Neural cell (in vitro differentiated cells): ENCODE measurements at regions not wholly inside any gene's neighbourhood (a gene's known extent, or its start where the extent isn't known, plus 50 kb on each side); places are given as distances from the start of the nearest gene placed in this dataset.

Source experiments
- H2AFZ ChIP-seq: fragments of 200-600, 300-800 bp; sonication (generic), shearing (Covaris generic); 2 replicates; pipeline ENCODE4 v1.6.0; 2014; ENCODE audit warnings: low read depth, mild to moderate bottlenecking, antibody characterized with exemption, low read length, moderate library complexity
- H3F3A ChIP-seq: fragments of 200-600 bp; shearing (Covaris generic); 2 replicates; pipeline ENCODE4 v1.6.1; 2016; ENCODE audit warnings: mild to moderate bottlenecking, moderate library complexity, mixed read lengths, antibody characterized with exemption, low read length; ENCODE audit not compliant: insufficient read depth, poor library complexity, severe bottlenecking
- H3K27ac ChIP-seq: fragments of 200-600, 300-800 bp; sonication (generic), shearing (Covaris generic); 2 replicates; pipeline ENCODE4 v1.5.1; 2014; ENCODE audit warnings: mild to moderate bottlenecking, low read length, moderate library complexity
- H3K27me3 ChIP-seq: fragments of 300-800, 200-600 bp; sonication (generic), shearing (Covaris generic); 2 replicates; pipeline ENCODE4 v1.6.0; 2014; ENCODE audit warnings: mild to moderate bottlenecking, low read depth, low read length, moderate library complexity; ENCODE audit not compliant: insufficient read depth
- H3K36me3 ChIP-seq: fragments of 300-800, 200-600 bp; sonication (generic), shearing (Covaris generic); 2 replicates; pipeline ENCODE4 v1.5.1; 2014; ENCODE audit warnings: mild to moderate bottlenecking, antibody characterized with exemption, low read length, moderate library complexity; ENCODE audit not compliant: insufficient read depth
- H3K4me2 ChIP-seq: fragments of 300-800, 200-600 bp; sonication (generic), shearing (Covaris generic); 2 replicates; pipeline ENCODE4 v1.6.0; 2014; ENCODE audit warnings: mild to moderate bottlenecking, low read length
- H3K4me3 ChIP-seq: fragments of 300-800, 200-600 bp; sonication (generic), shearing (Covaris generic); 2 replicates; pipeline ENCODE4 v1.5.1; 2014; ENCODE audit warnings: mild to moderate bottlenecking, low read length, moderate library complexity
- H3K79me2 ChIP-seq: fragments of 200-600 bp; shearing (Covaris generic); replicated peaks from 2 replicates; pipeline ENCODE4 v1.6.0; 2014; ENCODE audit warnings: mild to moderate bottlenecking, low read length, moderate library complexity; ENCODE audit not compliant: insufficient read depth
- H3K9ac ChIP-seq: fragments of 300-800, 200-600 bp; sonication (generic), shearing (Covaris generic); 2 replicates; pipeline ENCODE4 v1.6.1; 2016; ENCODE audit warnings: mild to moderate bottlenecking, low read length, mixed read lengths
- H3K9me2 ChIP-seq: fragments of 200-600 bp; shearing (Covaris generic); 2 replicates; pipeline ENCODE4 v1.6.1; 2016; ENCODE audit warnings: mild to moderate bottlenecking, low read length, mixed read lengths; ENCODE audit not compliant: insufficient read depth
- H3K9me3 ChIP-seq: fragments of 200-600, 300-800 bp; sonication (generic), shearing (Covaris generic); 2 replicates; pipeline ENCODE4 v1.6.1; 2016; ENCODE audit warnings: mild to moderate bottlenecking, mixed run types, low read length, moderate library complexity, mixed read lengths
- H4K20me1 ChIP-seq: fragments of 200-600 bp; shearing (Covaris generic); 2 replicates; pipeline ENCODE4 v1.6.1; 2016; ENCODE audit warnings: mild to moderate bottlenecking, mixed run types; ENCODE audit not compliant: insufficient read depth
- EP300 ChIP-seq: fragments of 450-650 bp; conservative IDR thresholded peaks from 2 replicates; pipeline ENCODE4 v1.6.1; 2014; ENCODE audit warnings: antibody characterized with exemption, mild to moderate bottlenecking, moderate library complexity; ENCODE audit not compliant: poor library complexity, severe bottlenecking
- EZH2 ChIP-seq: fragments of 200-600, 300-800 bp; shearing (Covaris generic), sonication (generic); IDR thresholded peaks from 2 replicates; pipeline ENCODE4 v1.6.1; 2014; ENCODE audit warnings: antibody characterized with exemption, low read length, borderline replicate concordance, mild to moderate bottlenecking; ENCODE audit not compliant: insufficient read depth, poor library complexity, severe bottlenecking
- MXI1 ChIP-seq: fragments of 450-650 bp; conservative IDR thresholded peaks from 2 replicates; pipeline ENCODE4 v1.6.1; 2014; ENCODE audit warnings: antibody characterized with exemption, mild to moderate bottlenecking; ENCODE audit not compliant: poor library complexity, severe bottlenecking
- POLR2AphosphoS5 ChIP-seq: IDR thresholded peaks from 2 replicates; pipeline ENCODE4 v1.6.1; 2012
- RAD21 ChIP-seq: fragments of 450-650 bp; conservative IDR thresholded peaks from 2 replicates; pipeline ENCODE4 v1.6.1; 2014; ENCODE audit warnings: antibody characterized with exemption, mild to moderate bottlenecking, moderate library complexity
- SMC3 ChIP-seq: fragments of 450-650 bp; conservative IDR thresholded peaks from 2 replicates; pipeline ENCODE4 v1.6.1; 2014; ENCODE audit warnings: antibody characterized with exemption, mild to moderate bottlenecking, moderate library complexity; ENCODE audit not compliant: poor library complexity
- TAF1 ChIP-seq: IDR thresholded peaks from 2 replicates; pipeline ENCODE4 v1.6.1; 2012; ENCODE audit warnings: low read depth
- TF ChIP-seq, protein P1 (sequence below): fragments of 450-650 bp; IDR thresholded peaks from 2 replicates; pipeline ENCODE4 v1.5.1; 2014; ENCODE audit warnings: antibody characterized with exemption, mild to moderate bottlenecking, moderate library complexity; ENCODE audit not compliant: poor library complexity, severe bottlenecking
- TF ChIP-seq, protein P2 (sequence below): IDR thresholded peaks from 2 replicates; pipeline ENCODE4 v1.6.1; 2012; ENCODE audit warnings: borderline replicate concordance

DNA sequence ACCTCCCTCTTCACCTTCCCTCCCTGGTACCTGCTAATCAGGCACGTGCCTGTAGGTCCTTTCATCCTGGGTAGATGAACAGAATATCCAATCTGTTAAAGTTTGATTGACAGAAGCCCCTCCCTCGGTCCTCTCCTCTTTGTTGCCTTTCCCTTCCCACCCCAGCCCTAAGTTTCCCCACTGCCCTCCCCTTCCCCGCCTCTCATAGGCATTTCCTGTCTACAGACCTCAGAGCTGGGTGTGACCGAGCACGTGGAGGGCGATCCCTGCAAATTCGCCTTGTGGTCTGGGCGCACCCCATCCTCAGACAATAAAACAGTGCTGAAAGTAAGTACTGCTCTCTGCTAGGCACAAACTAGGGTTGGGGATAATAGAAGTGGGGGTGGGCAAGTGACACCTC, 239.2 kb upstream of the UMPS start:
- peaks cover 4% of the 10 kb centered on the region for H3K36me3 ChIP-seq
- no peaks in the 10 kb centered on the region for H3K9me3 ChIP-seq
- no peak overlapping the region for H2AFZ ChIP-seq
- H3K9ac ChIP-seq: no peak overlapping the region
- H4K20me1 ChIP-seq: no peaks in the 10 kb centered on the region
- H3K4me3 ChIP-seq: no peak overlapping the region
- no peaks in the 10 kb centered on the region for H3F3A ChIP-seq
- H3K27ac ChIP-seq: peak overlapping the region; percentile 62
- no peak overlapping the region for H3K4me2 ChIP-seq
- H3K79me2 ChIP-seq: no peaks in the 10 kb centered on the region
- no peaks in the 10 kb centered on the region for H3K9me2 ChIP-seq
- TF ChIP-seq SMC3 (no peak), TAF1 (no peak), EZH2 (no peak), RAD21 (no peak), EP300 (no peak), MXI1 (no peak), POLR2AphosphoS5 (no peak)
- TF ChIP-seq, protein P1, sequence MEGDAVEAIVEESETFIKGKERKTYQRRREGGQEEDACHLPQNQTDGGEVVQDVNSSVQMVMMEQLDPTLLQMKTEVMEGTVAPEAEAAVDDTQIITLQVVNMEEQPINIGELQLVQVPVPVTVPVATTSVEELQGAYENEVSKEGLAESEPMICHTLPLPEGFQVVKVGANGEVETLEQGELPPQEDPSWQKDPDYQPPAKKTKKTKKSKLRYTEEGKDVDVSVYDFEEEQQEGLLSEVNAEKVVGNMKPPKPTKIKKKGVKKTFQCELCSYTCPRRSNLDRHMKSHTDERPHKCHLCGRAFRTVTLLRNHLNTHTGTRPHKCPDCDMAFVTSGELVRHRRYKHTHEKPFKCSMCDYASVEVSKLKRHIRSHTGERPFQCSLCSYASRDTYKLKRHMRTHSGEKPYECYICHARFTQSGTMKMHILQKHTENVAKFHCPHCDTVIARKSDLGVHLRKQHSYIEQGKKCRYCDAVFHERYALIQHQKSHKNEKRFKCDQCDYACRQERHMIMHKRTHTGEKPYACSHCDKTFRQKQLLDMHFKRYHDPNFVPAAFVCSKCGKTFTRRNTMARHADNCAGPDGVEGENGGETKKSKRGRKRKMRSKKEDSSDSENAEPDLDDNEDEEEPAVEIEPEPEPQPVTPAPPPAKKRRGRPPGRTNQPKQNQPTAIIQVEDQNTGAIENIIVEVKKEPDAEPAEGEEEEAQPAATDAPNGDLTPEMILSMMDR: no peak
- TF ChIP-seq, protein P2, sequence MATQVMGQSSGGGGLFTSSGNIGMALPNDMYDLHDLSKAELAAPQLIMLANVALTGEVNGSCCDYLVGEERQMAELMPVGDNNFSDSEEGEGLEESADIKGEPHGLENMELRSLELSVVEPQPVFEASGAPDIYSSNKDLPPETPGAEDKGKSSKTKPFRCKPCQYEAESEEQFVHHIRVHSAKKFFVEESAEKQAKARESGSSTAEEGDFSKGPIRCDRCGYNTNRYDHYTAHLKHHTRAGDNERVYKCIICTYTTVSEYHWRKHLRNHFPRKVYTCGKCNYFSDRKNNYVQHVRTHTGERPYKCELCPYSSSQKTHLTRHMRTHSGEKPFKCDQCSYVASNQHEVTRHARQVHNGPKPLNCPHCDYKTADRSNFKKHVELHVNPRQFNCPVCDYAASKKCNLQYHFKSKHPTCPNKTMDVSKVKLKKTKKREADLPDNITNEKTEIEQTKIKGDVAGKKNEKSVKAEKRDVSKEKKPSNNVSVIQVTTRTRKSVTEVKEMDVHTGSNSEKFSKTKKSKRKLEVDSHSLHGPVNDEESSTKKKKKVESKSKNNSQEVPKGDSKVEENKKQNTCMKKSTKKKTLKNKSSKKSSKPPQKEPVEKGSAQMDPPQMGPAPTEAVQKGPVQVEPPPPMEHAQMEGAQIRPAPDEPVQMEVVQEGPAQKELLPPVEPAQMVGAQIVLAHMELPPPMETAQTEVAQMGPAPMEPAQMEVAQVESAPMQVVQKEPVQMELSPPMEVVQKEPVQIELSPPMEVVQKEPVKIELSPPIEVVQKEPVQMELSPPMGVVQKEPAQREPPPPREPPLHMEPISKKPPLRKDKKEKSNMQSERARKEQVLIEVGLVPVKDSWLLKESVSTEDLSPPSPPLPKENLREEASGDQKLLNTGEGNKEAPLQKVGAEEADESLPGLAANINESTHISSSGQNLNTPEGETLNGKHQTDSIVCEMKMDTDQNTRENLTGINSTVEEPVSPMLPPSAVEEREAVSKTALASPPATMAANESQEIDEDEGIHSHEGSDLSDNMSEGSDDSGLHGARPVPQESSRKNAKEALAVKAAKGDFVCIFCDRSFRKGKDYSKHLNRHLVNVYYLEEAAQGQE: no peak
- H3K27me3 ChIP-seq: no peaks in the 10 kb centered on the region

DNA sequence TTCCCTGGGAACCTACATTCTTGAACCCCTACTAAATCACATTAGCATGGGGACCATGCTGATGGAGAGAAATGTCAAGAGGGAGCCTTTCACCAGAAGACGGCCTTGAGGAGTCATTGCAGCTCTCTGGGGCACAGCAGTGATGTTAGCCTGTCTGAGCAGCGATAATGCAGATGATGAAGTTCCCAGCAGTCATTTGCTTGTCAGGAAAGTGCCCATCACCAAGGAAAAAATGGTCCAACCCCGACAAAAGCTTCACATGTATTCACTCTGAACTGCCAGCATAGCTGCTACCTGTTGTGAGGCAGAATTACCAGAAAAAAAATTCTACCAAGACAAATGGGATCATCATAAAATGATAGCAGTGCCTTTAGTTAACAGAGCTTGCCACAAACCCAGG, 238.4 kb upstream of the UMPS start:
- Histone ChIP-seq H3K9me2 (no peaks in the 10 kb centered on the region), H3F3A (no peaks in the 10 kb centered on the region), H3K9me3 (no peaks in the 10 kb centered on the region), H3K4me3 (no peak overlapping the region), H3K79me2 (no peaks in the 10 kb centered on the region), H3K9ac (no peak overlapping the region), H3K27me3 (no peaks in the 10 kb centered on the region), H3K27ac (peak overlapping the region; percentile 62), H4K20me1 (no peaks in the 10 kb centered on the region), H2AFZ (no peak overlapping the region), H3K4me2 (peak overlapping the region; percentile 41), H3K36me3 (peaks cover 4% of the 10 kb centered on the region)
- TF ChIP-seq EP300 (peak; percentile 94), TAF1 (no peak), POLR2AphosphoS5 (peak; percentile 53), RAD21 (no peak), MXI1 (peak; percentile 26), SMC3 (no peak)
- TF ChIP-seq, protein P2: peak; percentile 30
